BE2C (cell line): ENCODE measurements at regions not wholly inside any gene's neighbourhood (a gene's known extent, or its start where the extent isn't known, plus 50 kb on each side); places are given as distances from the start of the nearest gene placed in this dataset.

Experiments used
- DNase-seq: peaks from one replicate; pipeline ENCODE4 v3.0.0-alpha.2; 2020
- H3K27me3 ChIP-seq: fragments of 250-450 bp; sonication (Bioruptor Pico); 2 replicates; pipeline ENCODE4 v1.5.1; 2020; ENCODE audit warnings: mild to moderate bottlenecking
- H3K36me3 ChIP-seq: fragments of 250-450 bp; sonication (Bioruptor Pico); 2 replicates; pipeline ENCODE4 v1.5.1; 2020; ENCODE audit warnings: mild to moderate bottlenecking
- H3K4me1 ChIP-seq: fragments of 250-450 bp; sonication (Bioruptor Pico); 2 replicates; pipeline ENCODE4 v1.5.1; 2020
- H3K4me3 ChIP-seq: 2 replicates; pipeline ENCODE4 v1.5.1; 2011; ENCODE audit warnings: low read depth, low read length
- H3K9me3 ChIP-seq: fragments of 250-450 bp; sonication (Bioruptor Pico); 2 replicates; pipeline ENCODE4 v1.5.1; 2020
- CTCF ChIP-seq: IDR thresholded peaks from 2 replicates; pipeline ENCODE4 v1.5.1; 2012; ENCODE audit warnings: mild to moderate bottlenecking, low read depth, low read length

- no peak for TF ChIP-seq CTCF
- no peaks in the 10 kb centered on the region for H3K36me3 ChIP-seq
- H3K27me3 ChIP-seq = no peaks in the 10 kb centered on the region
- no peak for DNase-seq
- peaks cover 13% of the 10 kb centered on the region for H3K4me1 ChIP-seq
- H3K9me3 ChIP-seq = no peaks in the 10 kb centered on the region
- H3K4me3 ChIP-seq = no peak overlapping the region
These were observed 980.9 kb downstream of the FSTL5 start for GRCh38 chr4:161182913-161183312.

GRCh38 chr4:161178310-161178709 lies 985.5 kb downstream of the FSTL5 start:
- H3K4me1 ChIP-seq = no peaks in the 10 kb centered on the region
- no peaks in the 10 kb centered on the region for H3K9me3 ChIP-seq
- no peak for TF ChIP-seq CTCF
- no peaks in the 10 kb centered on the region for H3K36me3 ChIP-seq
- H3K27me3 ChIP-seq = no peaks in the 10 kb centered on the region
- DNase-seq = no peak
- H3K4me3 ChIP-seq = no peak overlapping the region

- Histone ChIP-seq H3K4me3 (no peak overlapping the region), H3K4me1 (peaks cover 5% of the 10 kb centered on the region; the same call in 1 of the 2 replicates), H3K27me3 (no peaks in the 10 kb centered on the region), H3K9me3 (no peaks in the 10 kb centered on the region), H3K36me3 (no peaks in the 10 kb centered on the region)
- DNase-seq = no peak
- no peak for TF ChIP-seq CTCF
These were observed 991.3 kb downstream of the FSTL5 start for GRCh38 chr4:161172396-161173026.

GRCh38 chr4:161167539-161167938 lies 996.3 kb downstream of the FSTL5 start:
- no peak for DNase-seq
- Histone ChIP-seq H3K9me3 (no peaks in the 10 kb centered on the region), H3K4me1 (peaks cover 5% of the 10 kb centered on the region; the same call in 1 of the 2 replicates), H3K36me3 (no peaks in the 10 kb centered on the region), H3K27me3 (no peaks in the 10 kb centered on the region), H3K4me3 (no peak overlapping the region)
- no peak for TF ChIP-seq CTCF

- Histone ChIP-seq H3K4me3 (no peak overlapping the region), H3K4me1 (no peaks in the 10 kb centered on the region), H3K27me3 (no peaks in the 10 kb centered on the region), H3K9me3 (no peaks in the 10 kb centered on the region), H3K36me3 (no peaks in the 10 kb centered on the region)
- DNase-seq = no peak
- TF ChIP-seq CTCF = no peak
These were observed 1003.1 kb downstream of the FSTL5 start for GRCh38 chr4:161160718-161161117.

GRCh38 chr4:161148051-161148450 lies 1015.7 kb downstream of the FSTL5 start:
- no peaks in the 10 kb centered on the region for H3K4me1 ChIP-seq
- H3K4me3 ChIP-seq = no peak overlapping the region
- H3K9me3 ChIP-seq = no peaks in the 10 kb centered on the region
- no peaks in the 10 kb centered on the region for H3K27me3 ChIP-seq
- DNase-seq = no peak
- no peaks in the 10 kb centered on the region for H3K36me3 ChIP-seq
- no peak for TF ChIP-seq CTCF
